Mucosa of rectum (tissue), 2 donors: ENCODE measurements at regions not wholly inside any gene's neighbourhood (a gene's known extent, or its start where the extent isn't known, plus 50 kb on each side); places are given as distances from the start of the nearest gene placed in this dataset.
A peak's percentile ranks its signal among the peaks of the same experiment; 100 is the strongest.

ENCODE experiments used
- H3K27ac ChIP-seq, 2 donors: one replicate each; pipeline ENCODE4 v1.7.0; 2013; ENCODE audit warnings: inconsistent platforms in 2 of 2, low read depth in 2 of 2, low read length in 2 of 2
- H3K27me3 ChIP-seq, 2 donors: one replicate each; pipeline ENCODE4 v1.7.0; 2013; ENCODE audit warnings: low read length in 2 of 2; ENCODE audit not compliant: control insufficient read depth in 2 of 2, insufficient read depth in 2 of 2
- H3K36me3 ChIP-seq, 2 donors: one replicate each; pipeline ENCODE4 v1.7.0; 2013; ENCODE audit warnings: low read length in 2 of 2; ENCODE audit not compliant: control insufficient read depth in 2 of 2, insufficient read depth in 2 of 2
- H3K4me1 ChIP-seq, 2 donors: one replicate each; pipeline ENCODE4 v1.7.0; 2013; ENCODE audit warnings: low read length in 2 of 2, mild to moderate bottlenecking in 1 of 2; ENCODE audit not compliant: control insufficient read depth in 2 of 2, insufficient read depth in 2 of 2
- H3K4me3 ChIP-seq, 2 donors: one replicate each; pipeline ENCODE4 v1.7.0; 2013; ENCODE audit warnings: low read length in 2 of 2
- H3K9ac ChIP-seq, 2 donors: one replicate each; pipeline ENCODE4 v1.7.0; 2013; ENCODE audit warnings: low read length in 2 of 2, low read depth in 1 of 2, mild to moderate bottlenecking in 1 of 2
- H3K9me3 ChIP-seq, 2 donors: one replicate each; pipeline ENCODE4 v1.7.0; 2013; ENCODE audit warnings: low read length in 2 of 2; ENCODE audit not compliant: control insufficient read depth in 2 of 2
- donor health status: healthy.
- donor health status: Normal muscosa, but diverticular disease.

GRCh38 chr12:93315907-93316622, 61.7 kb upstream of the NUDT4 start:
- peak overlapping the region; percentile 80 to 82 for H3K27ac ChIP-seq
- peak overlapping the region; percentile 55 to 71 for H3K4me3 ChIP-seq
- H3K9ac ChIP-seq = peak overlapping the region; percentile 38 to 48

GRCh38 chr12:93316623-93316971, 61.1 kb upstream of the NUDT4 start:
- H3K4me3 ChIP-seq = peak overlapping the region in 1 of 2 donors; percentile 71
- no peaks in the 10 kb centered on the region for H3K9me3 ChIP-seq
- H3K27ac ChIP-seq = peak overlapping the region; percentile 80 to 82
- H3K27me3 ChIP-seq = no peaks in the 10 kb centered on the region
- H3K36me3 ChIP-seq = no peaks in the 10 kb centered on the region
- H3K4me1 ChIP-seq = peaks cover 7 to 24% of the 10 kb centered on the region in 2 donors
- no peak overlapping the region for H3K9ac ChIP-seq

More at GRCh38 chr12:93315907-93316622, 61.7 kb upstream of the NUDT4 start:
- H3K27me3 ChIP-seq = no peaks in the 10 kb centered on the region
- H3K36me3 ChIP-seq = no peaks in the 10 kb centered on the region
- no peaks in the 10 kb centered on the region for H3K9me3 ChIP-seq
- peaks cover 7 to 24% of the 10 kb centered on the region in 2 donors for H3K4me1 ChIP-seq

- Histone ChIP-seq H3K27me3 (no peaks in the 10 kb centered on the region), H3K9me3 (no peaks in the 10 kb centered on the region), H3K36me3 (no peaks in the 10 kb centered on the region), H3K4me1 (peaks cover 7 to 24% of the 10 kb centered on the region in 2 donors), H3K4me3 (no peak overlapping the region), H3K9ac (peak overlapping the region in 1 of 2 donors; percentile 20), H3K27ac (peak overlapping the region; percentile 45 to 82)
These were observed 60.5 kb upstream of the NUDT4 start for GRCh38 chr12:93317227-93317626.

GRCh38 chr12:93318720-93319522, 58.8 kb upstream of the NUDT4 start:
- no peaks in the 10 kb centered on the region for H3K9me3 ChIP-seq
- H3K4me3 ChIP-seq = no peak overlapping the region
- no peak overlapping the region for H3K27ac ChIP-seq
- H3K36me3 ChIP-seq = no peaks in the 10 kb centered on the region
- H3K4me1 ChIP-seq = peaks cover 7 to 20% of the 10 kb centered on the region in 2 donors
- no peak overlapping the region for H3K9ac ChIP-seq
- H3K27me3 ChIP-seq = no peaks in the 10 kb centered on the region

GRCh38 chr12:93319523-93320050, 58.1 kb upstream of the NUDT4 start:
- no peaks in the 10 kb centered on the region for H3K36me3 ChIP-seq
- H3K27me3 ChIP-seq = no peaks in the 10 kb centered on the region
- H3K9ac ChIP-seq = no peak overlapping the region
- no peak overlapping the region for H3K4me3 ChIP-seq
- peaks cover 3 to 15% of the 10 kb centered on the region in 2 donors for H3K4me1 ChIP-seq
- no peak overlapping the region for H3K27ac ChIP-seq
- no peaks in the 10 kb centered on the region for H3K9me3 ChIP-seq

- Histone ChIP-seq H3K27me3 (no peaks in the 10 kb centered on the region), H3K36me3 (no peaks in the 10 kb centered on the region), H3K27ac (peak overlapping the region; percentile 26 to 57), H3K4me3 (no peak overlapping the region), H3K9me3 (no peaks in the 10 kb centered on the region), H3K9ac (no peak overlapping the region), H3K4me1 (no peaks in the 10 kb centered on the region)
These were observed 54.9 kb upstream of the NUDT4 start for GRCh38 chr12:93322784-93323183.

GRCh38 chr12:93323625-93324329, 53.9 kb upstream of the NUDT4 start:
- H3K36me3 ChIP-seq = no peaks in the 10 kb centered on the region
- no peaks in the 10 kb centered on the region for H3K27me3 ChIP-seq
- no peak overlapping the region for H3K4me3 ChIP-seq
- no peaks in the 10 kb centered on the region for H3K9me3 ChIP-seq
- H3K9ac ChIP-seq = no peak overlapping the region
- no peak overlapping the region for H3K27ac ChIP-seq
- no peaks in the 10 kb centered on the region for H3K4me1 ChIP-seq

- H3K27ac ChIP-seq = no peak overlapping the region
- H3K4me3 ChIP-seq = no peak overlapping the region
- H3K27me3 ChIP-seq = no peaks in the 10 kb centered on the region
- no peaks in the 10 kb centered on the region for H3K9me3 ChIP-seq
- no peak overlapping the region for H3K9ac ChIP-seq
- no peaks in the 10 kb centered on the region for H3K4me1 ChIP-seq
- no peaks in the 10 kb centered on the region for H3K36me3 ChIP-seq
These were observed 51.9 kb upstream of the NUDT4 start for GRCh38 chr12:93325855-93326254.
